ENCODE measurements at regions not wholly inside any gene's neighbourhood (a gene's known extent, or its start where the extent isn't known, plus 50 kb on each side); places are given as distances from the start of the nearest gene placed in this dataset.

DNA sequence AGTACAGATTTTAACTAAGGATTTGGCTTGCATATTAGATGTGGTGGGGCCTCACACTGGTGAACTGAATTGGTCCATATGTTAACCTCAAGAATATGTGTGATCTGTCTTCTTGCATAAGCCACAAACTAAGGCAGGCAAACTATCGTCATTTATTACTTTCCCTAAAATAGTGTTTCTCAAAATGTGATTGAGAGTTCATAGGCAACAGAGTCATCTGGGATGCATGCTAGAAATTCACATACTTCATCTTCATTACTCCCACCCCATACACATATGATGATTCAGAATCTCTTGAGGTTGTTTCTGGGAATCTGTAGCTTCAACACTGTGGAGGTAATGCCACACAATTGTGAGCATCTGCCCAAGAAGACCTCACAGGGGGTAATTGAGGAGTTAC, 822.8 kb upstream of the CDH2 start:
- intact Hi-C loops (cut with DNase I): no loop called here
- no peak for ATAC-seq
- no peak for DNase-seq (ENCODE audit: low spot score)

DNA sequence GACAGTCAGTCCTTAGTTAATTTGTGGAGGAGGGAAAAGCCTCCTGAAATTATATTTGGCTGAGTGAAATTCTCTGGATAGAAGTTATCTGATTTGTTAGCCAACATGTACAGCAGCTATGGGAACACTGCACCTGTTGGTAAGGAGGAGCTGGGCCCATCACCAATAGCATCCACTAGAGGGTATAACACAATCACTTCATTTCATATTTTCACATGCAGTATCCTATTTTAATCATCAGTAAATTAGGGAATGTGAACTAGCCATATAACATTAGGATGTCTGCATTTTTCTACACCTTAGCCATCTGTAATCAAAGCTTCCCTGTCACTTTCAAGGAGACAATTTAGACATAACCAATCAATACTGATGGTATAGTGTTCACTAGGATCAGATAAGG, 818.4 kb upstream of the CDH2 start:
- ATAC-seq (no peak), DNase-seq (ENCODE audit: low spot score) (no peak)
- intact Hi-C loops (cut with DNase I): no loop called here

DNA sequence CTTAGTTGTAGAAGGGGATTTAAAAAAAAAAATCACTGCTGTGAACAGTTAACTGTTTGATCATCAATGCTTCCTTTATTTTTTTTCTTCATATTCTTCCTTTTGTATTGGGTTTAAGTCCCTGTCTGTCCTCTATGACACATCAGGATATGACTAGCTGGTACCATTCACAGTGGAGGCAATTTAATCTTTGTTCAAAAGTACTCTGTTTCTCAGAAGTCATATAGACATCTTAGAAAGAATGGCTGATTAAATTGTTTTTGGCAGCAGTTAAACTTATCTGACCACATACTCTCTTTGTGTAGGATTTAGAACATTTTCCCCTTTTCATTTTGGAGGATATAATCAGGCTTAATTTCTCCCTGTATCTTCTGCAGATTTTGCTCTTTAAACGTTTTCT, 807.8 kb upstream of the CDH2 start:
- intact Hi-C loops (cut with DNase I): no loop called here
- DNase-seq (ENCODE audit: low spot score) (no peak), ATAC-seq (no peak)

DNA sequence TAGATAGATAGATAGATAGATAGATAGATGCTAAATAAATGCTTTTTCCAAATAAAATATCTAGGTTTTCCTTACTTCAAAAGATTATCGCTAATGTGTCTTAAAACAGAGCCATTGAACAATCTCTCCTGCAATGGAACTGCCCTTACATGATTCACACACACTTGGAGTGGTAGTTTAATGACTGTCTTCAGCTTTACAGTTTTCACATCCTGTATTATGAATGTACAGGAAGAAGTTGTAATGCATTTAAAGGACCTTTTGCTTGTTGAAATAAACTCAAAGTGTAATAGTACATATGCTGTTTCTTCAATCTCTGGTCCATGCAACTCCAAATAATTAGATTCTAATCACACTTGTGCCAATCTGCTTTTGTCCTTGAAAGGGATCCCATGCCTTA, 797.6 kb upstream of the CDH2 start:
- intact Hi-C loops (cut with DNase I): no loop called here
- no peak for DNase-seq (ENCODE audit: low spot score)
- ATAC-seq: no peak

DNA sequence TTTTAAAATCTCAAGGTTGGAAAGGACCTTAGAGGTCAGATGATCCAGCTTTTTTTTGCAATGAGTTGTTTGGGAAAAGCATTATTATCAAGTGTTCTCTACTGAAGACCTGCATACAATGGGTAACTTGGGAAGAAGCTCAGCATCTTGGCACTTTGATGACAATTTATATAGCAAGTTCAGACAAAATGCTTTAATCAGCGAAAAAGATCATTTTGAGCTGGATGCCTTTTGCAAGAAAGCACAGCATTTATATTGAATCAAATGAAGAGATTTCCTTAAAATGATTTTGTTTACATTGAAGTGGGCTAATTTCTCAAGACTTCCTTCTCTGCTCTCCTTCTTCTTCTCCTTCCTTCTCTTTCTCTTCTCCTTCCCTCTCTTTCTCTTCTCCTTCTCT, 796.4 kb upstream of the CDH2 start:
- intact Hi-C loops (cut with DNase I): no loop called here
- DNase-seq (ENCODE audit: low spot score) (no peak), ATAC-seq (no peak)

DNA sequence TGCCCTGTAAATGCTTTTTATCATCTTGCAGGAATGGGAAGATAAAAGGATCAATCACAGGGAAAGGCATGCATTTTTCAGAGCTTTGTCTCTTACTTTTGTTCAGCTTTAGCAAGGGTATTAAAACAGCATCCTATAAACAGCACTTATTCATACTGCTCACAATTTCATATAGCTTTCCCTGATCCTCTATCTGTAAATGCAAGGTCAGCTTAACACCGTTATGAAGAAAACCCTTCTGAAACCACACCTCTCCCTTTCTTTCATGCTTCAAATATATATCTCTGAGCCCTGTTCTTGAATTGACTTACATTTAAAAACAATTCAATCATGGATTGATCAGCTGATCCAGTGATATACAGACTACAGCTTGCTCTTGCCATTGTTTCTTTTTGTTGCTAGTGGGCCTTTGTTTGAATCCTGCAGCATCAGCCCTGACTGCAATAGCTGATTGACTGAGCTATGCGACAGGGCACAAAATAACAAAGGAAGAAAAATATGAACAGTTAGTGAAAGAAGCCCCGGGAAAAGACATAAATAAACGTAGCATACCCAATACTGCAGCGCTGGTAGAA, 795.5 kb upstream of the CDH2 start:
- intact Hi-C loops (cut with DNase I): no loop called here
- ATAC-seq: no peak
- no peak for DNase-seq (ENCODE audit: low spot score)

DNA sequence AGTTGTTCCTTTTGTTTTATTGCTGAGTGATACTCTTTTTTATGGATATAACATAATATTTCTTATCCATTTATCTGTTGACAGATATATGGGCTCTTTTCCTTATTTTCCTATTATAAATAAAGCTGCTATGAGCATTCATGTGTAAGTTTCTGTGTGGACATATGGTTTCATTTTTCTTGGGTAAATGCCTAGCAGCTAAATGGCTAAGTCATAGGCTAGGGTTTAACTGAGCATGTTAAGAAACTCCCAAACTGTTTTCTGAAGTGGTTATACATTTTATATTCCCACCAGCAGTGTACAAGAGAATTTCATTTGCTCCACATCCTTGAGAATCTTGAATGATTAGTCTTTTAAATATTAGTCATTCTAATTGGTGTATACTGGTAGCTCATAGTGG, 786.6 kb upstream of the CDH2 start:
- ATAC-seq (no peak), DNase-seq (ENCODE audit: low spot score) (no peak)
- intact Hi-C loops (cut with DNase I): no loop called here

DNA sequence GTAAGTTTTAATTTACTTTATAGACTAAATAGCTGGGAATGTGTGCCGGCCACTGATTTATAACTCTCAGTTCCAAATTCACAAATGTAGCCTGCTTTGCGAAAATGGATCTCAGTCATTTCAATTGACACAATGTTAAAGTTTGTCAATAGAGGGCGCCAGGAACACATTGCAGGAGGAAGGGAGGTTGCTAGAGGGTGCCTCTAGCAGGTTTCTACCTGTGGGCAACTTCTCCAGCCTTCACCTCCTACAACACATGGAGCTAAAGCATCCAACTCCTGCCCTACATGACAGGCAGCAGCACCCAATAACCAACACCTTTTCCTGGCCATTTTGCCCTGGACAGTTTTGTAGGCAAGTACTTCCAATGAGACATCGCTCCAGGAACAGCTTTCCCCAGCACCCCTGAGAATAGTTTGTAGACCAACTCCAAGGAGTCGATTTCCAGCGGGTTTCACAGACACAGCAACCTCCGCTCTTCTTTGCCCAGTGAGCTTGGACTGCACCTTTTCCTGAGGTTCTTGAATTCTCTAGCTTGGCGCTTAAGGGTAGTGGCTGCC, 784.8 kb upstream of the CDH2 start:
- ATAC-seq (no peak), DNase-seq (ENCODE audit: low spot score) (no peak)
- intact Hi-C loops (cut with DNase I): no loop called here

DNA sequence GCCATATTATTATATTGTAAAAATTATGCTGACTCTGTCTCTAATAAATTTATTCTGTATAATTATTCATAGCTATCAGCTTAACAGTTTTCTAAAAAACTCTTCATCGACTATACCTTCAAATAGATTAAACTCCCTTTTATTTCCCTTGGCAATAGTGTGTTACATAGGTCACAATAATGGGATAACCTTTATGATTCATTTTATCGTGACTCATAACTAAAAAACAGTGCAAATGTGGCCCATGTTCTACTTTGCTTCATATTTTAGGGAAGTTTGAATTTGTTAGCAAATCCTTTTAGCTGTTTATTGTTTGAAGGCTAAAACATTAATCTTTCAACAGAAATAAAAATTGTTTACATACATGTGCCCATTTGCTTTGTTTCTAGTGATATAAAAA, 783.2 kb upstream of the CDH2 start:
- DNase-seq (ENCODE audit: low spot score): no peak
- ATAC-seq: no peak
- intact Hi-C loops (cut with DNase I): no loop called here

DNA sequence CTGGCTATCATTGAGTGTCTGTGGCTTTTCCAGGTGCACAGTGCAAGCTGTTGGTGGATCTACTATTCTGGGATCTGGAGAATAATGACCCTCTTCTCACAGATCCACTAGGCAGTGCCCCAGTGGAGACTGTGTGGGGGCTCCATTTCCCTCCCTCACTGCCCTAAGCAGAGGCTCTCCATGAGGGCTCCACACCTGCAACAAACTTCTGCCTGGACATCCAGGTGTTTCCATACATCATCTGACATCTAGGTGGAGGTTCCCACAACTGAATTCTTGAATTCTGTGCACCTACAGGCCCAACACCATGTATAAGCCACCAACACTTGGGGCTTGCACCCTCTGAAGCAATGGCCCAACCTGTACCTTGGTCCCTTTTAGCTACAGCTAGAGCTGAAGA, 775.4 kb upstream of the CDH2 start:
- DNase-seq (ENCODE audit: low spot score): no peak
- no peak for ATAC-seq
- intact Hi-C loops (cut with DNase I): no loop called here

DNA sequence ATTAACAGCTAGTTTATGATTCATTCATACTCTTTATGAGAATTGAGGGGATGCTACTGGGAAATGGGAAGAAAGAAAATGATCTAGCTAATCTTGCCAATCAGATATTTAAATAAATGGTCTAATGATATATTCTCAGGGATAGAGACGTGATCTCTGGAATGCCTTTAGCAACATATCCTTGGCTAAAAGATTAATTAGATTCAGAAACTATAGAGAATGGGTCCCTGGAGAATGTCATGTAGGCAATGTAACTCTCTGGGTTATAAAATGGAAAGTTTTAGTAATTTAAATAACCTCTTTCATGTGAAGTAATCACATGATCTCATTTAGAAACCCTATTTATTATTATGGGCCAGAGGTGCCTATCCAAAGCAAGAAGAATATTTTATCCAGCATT, 771.0 kb upstream of the CDH2 start:
- intact Hi-C loops (cut with DNase I): no loop called here
- DNase-seq (ENCODE audit: low spot score): no peak
- no peak for ATAC-seq

DNA sequence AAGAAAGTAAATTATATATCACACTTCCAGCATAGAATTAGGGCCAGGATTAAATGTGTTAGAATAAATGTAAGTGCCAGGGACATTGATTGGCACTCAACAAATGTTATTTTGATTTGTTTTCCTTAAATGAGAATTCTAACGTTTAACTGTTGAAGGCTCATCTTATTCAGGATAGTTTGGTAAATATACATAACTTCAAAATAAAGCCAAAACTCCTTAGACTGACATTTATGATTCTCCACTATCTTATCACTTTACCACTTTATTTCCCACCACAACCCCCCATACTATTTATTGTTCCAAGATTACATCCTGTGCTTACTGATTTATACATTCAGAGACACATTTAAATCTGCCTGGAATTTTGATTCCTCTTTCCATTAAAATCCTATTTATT, 769.5 kb upstream of the CDH2 start:
- DNase-seq (ENCODE audit: low spot score) (no peak), ATAC-seq (no peak)
- intact Hi-C loops (cut with DNase I): no loop called here

DNA sequence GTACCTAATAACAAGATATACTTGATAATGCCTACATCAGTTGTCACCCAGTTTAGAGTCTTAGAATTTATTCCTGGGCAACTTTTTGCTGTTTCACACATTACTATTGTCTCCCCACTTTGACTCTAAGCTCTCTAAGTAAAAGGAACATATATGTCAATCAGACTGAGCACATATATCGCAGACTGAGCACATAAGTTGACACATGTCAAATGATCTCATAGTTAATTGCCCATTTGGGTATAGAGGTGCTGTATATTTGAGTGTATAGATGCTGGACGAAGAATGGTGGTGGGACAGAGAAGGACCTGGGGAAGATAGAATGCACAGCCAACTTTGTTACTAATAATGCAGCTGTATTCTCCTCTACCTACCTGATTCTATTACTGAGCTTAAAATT, 746.0 kb upstream of the CDH2 start:
- intact Hi-C loops (cut with DNase I): no loop called here
- no peak for DNase-seq (ENCODE audit: low spot score)
- ATAC-seq: no peak

DNA sequence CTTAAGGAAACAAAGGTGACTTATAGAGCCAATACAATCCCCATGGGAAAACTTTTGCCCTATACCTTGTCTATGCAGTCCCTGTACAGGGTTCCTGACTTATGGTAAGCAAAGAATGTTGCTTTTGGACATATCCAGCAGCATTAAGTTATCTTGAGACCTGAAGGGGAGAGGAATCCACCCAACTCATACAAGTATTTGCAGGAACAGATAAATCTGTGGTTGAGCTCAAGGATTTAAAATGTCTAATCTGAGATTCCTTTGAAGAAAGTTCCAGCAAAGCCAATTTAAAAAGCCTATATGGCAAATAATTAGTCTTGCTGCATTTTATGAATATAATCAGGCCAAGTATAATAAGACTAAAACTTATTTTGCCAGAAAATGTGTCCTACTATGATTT, 739.5 kb upstream of the CDH2 start:
- no peak for DNase-seq (ENCODE audit: low spot score)
- no peak for ATAC-seq
- intact Hi-C loops (cut with DNase I): no loop called here

DNA sequence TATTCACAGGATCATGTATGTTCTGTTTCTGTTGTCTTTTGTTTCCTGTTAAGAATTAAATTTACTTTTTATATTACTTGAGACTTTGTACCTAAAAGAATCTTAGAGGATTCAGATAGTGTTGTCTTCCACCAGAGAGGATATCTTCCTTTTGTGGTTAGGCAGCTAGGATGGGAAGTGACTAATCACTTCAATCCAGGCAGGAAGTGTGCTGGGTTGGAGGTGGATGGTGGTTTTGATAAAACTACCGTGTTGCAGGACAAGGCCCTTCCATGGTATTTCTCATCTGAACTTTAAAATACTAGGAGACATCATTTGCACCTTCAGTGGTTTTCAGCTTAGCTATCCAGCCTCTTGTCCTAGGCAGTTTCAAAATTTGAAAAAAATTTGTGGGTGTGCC, 728.6 kb upstream of the CDH2 start:
- ATAC-seq: no peak
- DNase-seq (ENCODE audit: low spot score): no peak
- intact Hi-C loops (cut with DNase I): no loop called here

DNA sequence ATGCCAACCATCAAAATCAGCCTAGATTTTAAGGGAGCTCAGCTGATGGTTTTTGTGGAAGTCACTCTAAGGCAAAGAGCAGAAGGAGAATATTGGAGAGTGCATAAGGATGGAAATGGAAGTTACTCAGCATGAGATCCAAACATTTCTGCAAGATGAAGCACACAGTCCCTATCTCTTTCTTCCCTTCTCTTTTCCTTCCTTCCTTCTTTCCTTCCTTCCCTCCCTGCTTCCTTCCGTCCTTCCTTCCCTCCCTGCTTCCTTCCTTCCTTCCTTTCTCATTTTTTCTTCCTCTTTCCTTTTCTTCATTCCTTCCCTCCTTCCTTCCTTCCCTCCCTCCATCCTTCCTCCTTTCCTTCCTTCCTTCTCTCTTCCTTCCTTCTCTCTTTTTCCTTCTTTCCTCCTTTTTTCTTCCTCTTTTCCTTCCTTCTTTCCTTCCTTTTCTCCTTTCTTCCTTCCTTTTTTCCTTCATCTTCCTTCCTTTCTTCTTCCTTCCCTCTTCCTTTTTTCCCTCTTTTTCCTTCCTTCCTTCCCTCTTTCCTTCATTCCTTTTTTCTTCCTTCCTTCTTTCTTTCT, 727.9 kb upstream of the CDH2 start:
- DNase-seq (ENCODE audit: low spot score) (no peak), ATAC-seq (no peak)
- intact Hi-C loops (cut with DNase I): no loop called here

DNA sequence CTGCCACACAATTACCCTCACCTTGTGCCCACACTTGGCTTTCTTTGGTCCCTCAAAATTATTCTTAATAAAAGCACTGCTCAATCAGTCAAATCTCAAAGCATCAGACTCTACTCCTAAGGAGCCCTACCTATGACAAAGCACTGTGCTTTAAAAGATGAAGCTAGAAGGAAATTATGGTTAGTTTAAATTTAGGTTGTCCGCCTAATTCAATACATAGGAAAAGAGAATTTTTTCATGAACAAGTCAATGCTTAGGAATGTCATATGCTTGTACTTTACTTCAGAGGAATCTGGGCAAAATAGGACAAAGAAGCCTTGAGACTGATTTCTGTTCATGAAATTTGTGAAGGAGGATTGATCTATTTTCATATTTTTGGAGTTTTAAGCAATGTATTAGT, 726.4 kb upstream of the CDH2 start:
- no peak for DNase-seq (ENCODE audit: low spot score)
- intact Hi-C loops (cut with DNase I): no loop called here
- no peak for ATAC-seq

DNA sequence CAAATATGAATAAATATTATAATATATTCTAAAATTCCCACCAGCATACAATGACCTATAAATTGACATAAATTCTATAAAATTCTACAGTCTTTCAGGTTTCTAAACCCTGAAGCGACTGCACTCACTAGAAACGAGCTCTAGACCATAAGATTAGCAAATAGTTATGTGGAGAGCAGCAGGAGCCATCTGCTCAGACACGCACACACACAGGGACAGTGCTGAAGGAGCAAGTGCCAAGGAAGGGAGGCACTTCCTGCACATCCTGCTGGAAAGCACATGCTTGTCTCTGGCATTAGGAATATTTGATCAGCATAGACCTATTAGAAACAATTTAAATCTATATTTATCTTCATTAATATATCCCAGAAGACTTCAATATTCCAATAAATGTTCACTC, 713.9 kb upstream of the CDH2 start:
- intact Hi-C loops (cut with DNase I): no loop called here
- no peak for ATAC-seq
- no peak for DNase-seq (ENCODE audit: low spot score)

DNA sequence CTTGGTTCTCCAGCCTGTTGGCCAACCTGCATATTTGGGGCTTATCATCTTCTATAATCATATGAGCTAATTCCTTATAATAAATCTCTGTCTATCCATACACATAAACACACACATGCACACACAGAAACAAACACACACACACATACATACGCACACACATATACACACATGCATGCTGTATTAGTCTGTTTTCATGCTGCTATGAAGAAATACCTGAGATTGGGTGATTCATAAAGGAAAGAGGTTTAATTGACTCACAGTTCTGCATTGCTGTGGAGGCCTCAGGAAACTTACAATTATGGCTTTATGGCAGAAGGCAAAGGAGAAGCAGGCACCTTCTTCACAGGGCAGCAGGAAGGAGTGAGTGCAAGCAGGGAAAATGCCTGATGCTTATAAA, 707.4 kb upstream of the CDH2 start:
- intact Hi-C loops (cut with DNase I): no loop called here
- DNase-seq (ENCODE audit: low spot score): no peak

DNA sequence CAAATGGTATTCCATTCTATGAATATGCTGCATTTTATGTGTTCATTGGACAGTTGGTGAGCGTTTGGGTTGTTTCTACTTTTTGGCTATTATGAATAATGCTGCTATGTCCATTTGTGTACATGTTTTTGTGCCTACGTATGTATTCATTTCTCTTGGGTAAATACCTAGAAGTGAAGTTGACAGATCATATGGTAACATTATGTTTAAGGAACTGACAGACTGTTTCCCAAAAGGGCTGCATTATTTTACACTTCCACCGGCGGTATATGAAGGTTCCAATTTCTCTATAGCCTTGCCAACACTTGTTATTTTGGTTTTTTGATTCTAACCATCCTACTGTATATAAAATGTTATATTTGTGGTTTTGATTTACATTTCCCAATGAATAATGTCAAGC, 703.9 kb upstream of the CDH2 start:
- no peak for ATAC-seq
- DNase-seq (ENCODE audit: low spot score): no peak
- intact Hi-C loops (cut with DNase I): no loop called here

More for the DNA sequence above, 707.4 kb upstream of the CDH2 start:
- ATAC-seq: no peak

DNA sequence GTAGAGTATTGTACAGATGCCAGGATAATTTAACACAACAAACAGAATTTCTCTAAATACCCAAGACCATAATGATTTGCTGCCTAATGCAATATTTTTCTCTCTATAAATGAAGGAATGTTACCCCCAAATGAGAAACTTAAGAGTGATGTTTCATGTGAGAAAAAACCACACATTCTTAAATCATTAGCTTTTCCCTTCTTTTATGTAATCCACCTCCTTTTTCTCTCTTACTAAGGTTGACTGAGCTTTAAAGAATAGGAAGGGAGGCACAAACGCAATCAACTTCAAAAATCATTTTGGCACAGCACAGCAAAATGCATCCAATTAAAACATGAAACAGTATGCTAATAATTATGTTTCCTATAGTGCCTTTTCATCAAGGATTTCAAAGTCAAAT, 698.1 kb upstream of the CDH2 start:
- ATAC-seq (no peak), DNase-seq (ENCODE audit: low spot score) (no peak)
- intact Hi-C loops (cut with DNase I): no loop called here

Data from sciatic nerve (tissue), 2 donors.